GM18519 (cell line): ENCODE measurements at regions not wholly inside any gene's neighbourhood (a gene's known extent, or its start where the extent isn't known, plus 50 kb on each side); places are given as distances from the start of the nearest gene placed in this dataset.
"Not testable (repeated sequence)": the region's sequence is repeated elsewhere in the genome, so short reads cannot be mapped to it uniquely, and the experiment has no call there.

Source experiments
- ATAC-seq: cut with Tn5 transposase; IDR thresholded peaks from one replicate; pipeline ENCODE4 v1.9.1; 2021; ENCODE audit warnings: mild to moderate bottlenecking, moderate library complexity; ENCODE audit not compliant: unreplicated experiment, low FRiP score

GRCh38 chr6:14287707-14288106, 170.1 kb downstream of the CD83 start:
- no peak for ATAC-seq

GRCh38 chr6:14288910-14289309, 171.3 kb downstream of the CD83 start:
- ATAC-seq, result no peak

GRCh38 chr6:14290041-14290771, 172.6 kb downstream of the CD83 start:
- ATAC-seq, result no peak

GRCh38 chr6:14290772-14291330, 173.3 kb downstream of the CD83 start:
- ATAC-seq, result no peak

- no peak for ATAC-seq
These were observed 173.8 kb downstream of the CD83 start for GRCh38 chr6:14291331-14291730.

GRCh38 chr6:14292119-14292518, 174.5 kb downstream of the CD83 start:
- no peak for ATAC-seq

- no peak for ATAC-seq
These were observed 176.8 kb downstream of the CD83 start for GRCh38 chr6:14294270-14294951.

- ATAC-seq, result not testable (repeated sequence)
These were observed 179.1 kb downstream of the CD83 start for GRCh38 chr6:14296698-14297097.

- not testable (repeated sequence) for ATAC-seq
These were observed 179.5 kb downstream of the CD83 start for GRCh38 chr6:14297118-14297517.

- not testable (repeated sequence) for ATAC-seq
These were observed 182.6 kb downstream of the CD83 start for GRCh38 chr6:14300189-14300588.

GRCh38 chr6:14300721-14301120, 183.1 kb downstream of the CD83 start:
- not testable (repeated sequence) for ATAC-seq

GRCh38 chr6:14301477-14301876, 183.9 kb downstream of the CD83 start:
- not testable (repeated sequence) for ATAC-seq

GRCh38 chr6:14305131-14305530, 187.6 kb downstream of the CD83 start:
- ATAC-seq, result no peak

- ATAC-seq, result no peak
These were observed 188.1 kb downstream of the CD83 start for GRCh38 chr6:14305624-14306023.

GRCh38 chr6:14306151-14306906, 188.8 kb downstream of the CD83 start:
- ATAC-seq, result no peak

GRCh38 chr6:14309516-14309915, 191.9 kb downstream of the CD83 start:
- ATAC-seq, result no peak

- ATAC-seq, result no peak
These were observed 192.4 kb downstream of the CD83 start for GRCh38 chr6:14309951-14310445.

- ATAC-seq, result no peak
These were observed 193.4 kb downstream of the CD83 start for GRCh38 chr6:14310960-14311359.

- peak; percentile 60 for ATAC-seq
These were observed 195.0 kb downstream of the CD83 start for GRCh38 chr6:14312587-14312986.

GRCh38 chr6:14313248-14313647, 195.7 kb downstream of the CD83 start:
- peak; percentile 33 for ATAC-seq

- no peak for ATAC-seq
These were observed 197.8 kb downstream of the CD83 start for GRCh38 chr6:14315353-14315752.
